ENCODE measurements at regions not wholly inside any gene's neighbourhood (a gene's known extent, or its start where the extent isn't known, plus 50 kb on each side); places are given as distances from the start of the nearest gene placed in this dataset.

DNA sequence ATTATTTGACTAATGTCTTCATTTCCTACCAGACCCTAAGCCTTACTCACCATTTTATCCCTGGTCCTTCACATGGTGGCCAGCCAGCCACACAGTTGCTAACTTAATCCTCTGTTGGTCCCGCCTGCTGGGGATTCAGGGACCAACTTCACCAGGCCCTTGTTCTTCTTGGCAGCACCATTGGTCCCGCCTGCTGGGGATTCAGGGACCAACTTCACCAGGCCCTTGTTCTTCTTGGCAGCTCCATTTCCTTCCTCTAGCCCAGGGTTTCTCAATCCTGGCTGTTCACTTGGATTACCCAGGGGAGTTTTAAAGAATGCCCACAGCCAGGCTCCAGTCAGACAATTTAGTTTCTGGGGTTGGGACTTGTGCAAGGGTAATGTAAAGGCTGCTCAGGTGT is 233.1 kb upstream of the CSF3R start:
- no peak for DNase-seq

DNA sequence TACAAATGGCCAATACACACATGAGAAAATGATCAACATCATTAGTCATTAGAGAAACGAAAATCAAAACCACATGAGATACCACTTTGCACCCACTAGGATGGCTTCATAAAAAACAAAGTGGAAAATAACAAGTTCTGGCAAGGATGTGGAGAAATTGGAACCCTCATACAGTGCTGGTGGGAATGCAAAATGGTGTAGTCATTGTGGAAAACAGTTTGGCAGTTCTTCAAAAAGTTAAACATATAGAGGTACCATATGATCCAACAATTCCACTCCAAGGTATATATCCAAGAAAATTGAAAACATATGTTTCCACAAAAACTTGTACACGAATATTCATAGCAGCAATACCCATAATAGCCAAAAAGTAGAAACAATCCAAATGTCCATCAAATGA is 231.6 kb upstream of the CSF3R start:
- no peak for DNase-seq

DNA sequence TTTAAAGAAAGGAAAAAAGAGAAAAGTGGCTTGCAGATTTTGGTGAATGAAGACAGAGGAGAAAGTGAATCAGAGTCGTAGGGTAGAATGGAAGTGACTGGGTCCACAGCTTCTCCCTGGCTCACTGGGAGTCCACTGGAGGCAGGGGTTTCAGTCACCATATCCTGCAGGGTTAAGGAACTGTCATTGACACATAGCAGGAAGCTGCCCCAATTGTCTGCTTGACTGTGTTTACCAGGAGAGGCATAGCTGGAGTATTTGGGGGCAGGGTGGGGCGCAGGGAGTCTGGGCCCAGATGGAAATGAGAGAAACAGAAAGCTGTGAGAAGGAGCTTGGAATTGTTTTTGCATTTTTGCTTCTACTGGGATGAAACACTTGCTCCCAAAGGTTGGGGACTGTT is 228.8 kb upstream of the CSF3R start:
- no peak for DNase-seq

DNA sequence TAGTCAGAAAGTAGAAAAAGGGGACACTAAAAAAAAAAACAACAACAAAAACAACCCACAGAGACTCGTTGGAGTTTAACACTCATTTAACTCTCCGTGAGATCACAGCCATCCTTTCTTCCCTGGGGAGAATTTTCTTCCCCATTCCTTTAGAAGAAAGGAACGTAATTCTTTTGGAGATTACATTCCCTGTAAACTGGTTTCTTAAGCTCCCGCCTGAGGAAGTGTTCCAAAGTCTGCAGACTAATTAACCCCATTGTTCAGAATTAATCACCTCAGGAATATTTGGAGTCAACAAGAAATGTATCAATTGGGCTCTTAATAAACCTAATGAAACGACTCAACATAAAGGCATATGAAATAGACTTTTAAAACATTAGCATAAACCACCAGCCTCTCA is 228.2 kb upstream of the CSF3R start:
- DNase-seq = no peak

DNA sequence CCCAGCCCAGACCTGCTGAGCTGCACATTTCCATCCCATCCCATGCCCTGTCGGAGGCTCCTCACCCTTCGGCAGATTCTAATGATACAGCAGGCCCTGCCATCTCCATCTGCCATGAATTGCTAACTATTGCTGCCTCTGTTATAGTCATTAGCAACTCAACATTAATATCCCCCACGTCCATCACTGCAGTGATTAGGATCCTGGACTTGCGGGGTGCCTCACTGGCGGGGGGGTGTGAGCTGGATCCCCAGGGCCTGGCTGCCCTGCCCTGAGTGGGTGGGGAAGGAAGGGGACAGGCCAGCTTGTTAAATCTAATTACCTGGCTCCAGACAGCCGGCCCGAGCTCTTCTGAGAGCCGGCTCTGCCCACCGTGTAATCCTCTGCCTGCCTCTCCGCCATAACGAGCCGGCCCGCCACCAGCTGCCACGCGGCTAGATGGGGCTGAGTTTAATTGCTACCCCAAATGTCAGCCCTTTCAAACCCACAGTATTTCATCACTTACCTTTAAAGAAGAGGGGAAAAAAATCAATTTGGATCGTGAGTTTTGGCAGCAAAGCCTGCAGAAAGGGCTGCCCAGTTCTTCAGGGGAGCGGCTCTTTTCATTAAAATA is 227.3 kb upstream of the CSF3R start:
- no peak for DNase-seq

DNA sequence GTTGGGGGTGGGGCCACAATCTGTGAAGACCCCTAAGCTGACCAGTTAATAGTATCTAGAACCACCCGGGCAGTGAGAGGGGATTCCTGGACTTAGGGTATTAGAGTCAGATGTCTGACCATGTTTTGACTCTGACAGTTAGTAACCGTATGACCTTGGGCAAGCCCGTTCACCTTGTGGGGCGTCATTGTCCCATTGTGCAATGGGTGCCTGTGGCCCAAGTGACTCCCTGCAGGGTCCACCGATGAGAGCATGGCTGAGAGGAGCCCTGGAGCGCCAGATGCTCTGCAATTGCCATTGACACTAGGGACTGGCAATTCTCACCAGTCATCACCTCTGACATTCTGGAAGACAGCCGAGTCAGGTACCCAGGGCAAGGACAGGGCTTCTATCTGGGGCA is 225.9 kb upstream of the CSF3R start:
- no peak for DNase-seq

DNA sequence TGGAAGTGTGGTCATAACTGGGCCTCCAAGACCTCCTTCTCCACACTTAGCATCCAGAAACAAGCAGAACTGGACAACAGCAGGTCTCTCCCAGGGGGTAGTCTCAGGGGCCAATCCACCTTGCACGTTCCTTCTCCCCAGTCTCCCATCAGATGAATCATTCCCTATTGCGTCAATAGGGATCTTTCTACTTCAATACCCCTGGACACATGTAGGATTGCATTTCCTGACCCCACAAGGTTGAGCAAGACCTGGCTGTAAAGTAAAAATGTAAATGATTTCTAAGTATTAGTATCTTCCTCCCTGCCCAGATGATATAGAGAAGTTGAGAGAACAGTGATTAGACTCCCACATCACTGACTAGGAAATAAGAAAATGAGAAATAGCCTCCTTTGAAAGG is 224.5 kb upstream of the CSF3R start:
- DNase-seq = no peak

DNA sequence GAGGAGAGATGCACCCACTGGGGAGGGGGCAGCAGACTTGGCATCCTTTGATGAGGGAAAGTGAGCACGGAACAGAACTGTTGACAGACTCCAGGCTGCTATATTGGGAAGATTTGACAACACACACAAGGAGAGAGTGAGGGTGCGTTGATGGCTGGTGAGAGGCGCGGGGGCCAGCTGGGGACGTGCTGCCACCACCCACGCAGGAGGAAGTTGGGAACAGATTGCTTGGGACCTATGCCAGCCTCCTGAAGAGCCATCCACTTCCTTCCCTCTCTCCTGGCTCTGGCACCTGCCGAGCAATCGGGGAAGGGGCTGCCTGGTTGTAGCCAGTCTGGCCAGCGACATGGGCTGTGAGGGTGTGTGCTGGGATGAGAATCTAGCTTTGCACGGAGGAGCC is 223.7 kb upstream of the CSF3R start:
- DNase-seq = no peak

DNA sequence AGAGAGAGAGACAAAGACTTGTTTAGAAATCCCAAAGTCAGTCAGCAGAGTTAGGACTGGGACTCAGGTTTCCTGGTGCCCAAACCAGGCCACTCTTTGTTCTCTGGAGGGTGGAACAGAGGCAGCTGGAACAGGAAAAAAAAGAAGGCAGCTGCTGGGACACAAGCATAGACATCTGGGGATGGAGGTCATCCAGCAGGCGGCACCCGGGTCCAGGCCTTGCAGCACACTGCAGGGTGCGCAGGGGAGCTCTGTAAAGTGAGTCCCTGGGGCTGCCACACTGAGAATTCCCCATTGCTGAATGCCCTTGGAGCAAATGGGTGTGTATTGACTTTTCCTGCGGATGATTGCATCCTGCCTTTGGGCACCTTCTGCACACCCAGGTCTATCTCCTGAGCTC is 222.9 kb upstream of the CSF3R start:
- DNase-seq = no peak

DNA sequence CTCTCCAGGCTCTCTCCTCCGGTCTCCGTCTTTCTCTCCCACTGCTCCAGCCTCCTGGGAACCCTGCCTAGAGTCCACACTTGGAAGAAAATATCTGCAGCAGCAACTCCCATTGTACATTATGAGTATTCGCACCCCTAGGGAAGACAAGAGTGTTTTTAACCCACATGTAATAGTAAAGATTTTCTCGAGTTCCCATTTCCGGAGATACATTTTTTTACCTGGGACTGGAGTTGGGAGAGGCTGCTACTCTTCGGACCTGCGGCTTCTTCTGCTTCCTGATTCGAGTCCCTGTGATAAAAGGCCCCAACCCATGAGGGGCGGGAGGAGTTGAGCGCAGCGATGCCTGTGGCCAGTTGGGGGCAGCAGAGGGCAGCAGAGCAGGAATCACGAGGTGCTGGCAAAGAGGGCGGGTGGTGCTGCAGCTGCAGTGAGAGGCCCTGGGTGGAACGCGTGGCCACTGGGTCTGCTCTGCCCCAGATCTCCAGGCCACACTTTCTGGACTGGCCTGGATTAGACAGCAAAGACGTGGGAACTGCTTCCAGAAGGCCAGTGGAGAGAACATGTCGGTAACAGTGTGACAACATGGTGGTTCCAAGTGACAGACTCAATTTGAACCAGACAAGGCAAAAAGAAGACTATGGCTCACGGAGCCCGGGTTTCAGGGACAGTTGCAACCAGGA is 221.0 kb upstream of the CSF3R start:
- peak; percentile 75 to 79 for DNase-seq

DNA sequence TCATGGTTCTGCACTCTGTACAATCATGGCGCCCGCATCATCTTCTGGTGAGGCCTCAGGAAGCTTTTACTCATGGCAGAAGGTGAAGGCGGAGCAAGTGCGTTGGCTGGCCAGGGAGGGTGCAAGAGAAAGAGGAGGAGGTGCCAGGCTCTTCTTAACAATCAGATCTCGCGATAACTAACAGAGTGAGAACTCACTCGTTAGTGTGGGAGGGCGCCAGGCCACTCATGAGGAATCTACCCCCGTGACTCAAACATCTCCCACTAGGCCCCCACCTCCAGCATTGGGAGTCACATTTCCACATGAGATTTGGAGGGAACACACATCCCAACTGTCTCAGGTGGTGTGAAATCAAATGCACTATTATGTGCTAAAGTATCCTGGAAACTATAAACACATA is 220.2 kb upstream of the CSF3R start:
- DNase-seq = no peak

DNA sequence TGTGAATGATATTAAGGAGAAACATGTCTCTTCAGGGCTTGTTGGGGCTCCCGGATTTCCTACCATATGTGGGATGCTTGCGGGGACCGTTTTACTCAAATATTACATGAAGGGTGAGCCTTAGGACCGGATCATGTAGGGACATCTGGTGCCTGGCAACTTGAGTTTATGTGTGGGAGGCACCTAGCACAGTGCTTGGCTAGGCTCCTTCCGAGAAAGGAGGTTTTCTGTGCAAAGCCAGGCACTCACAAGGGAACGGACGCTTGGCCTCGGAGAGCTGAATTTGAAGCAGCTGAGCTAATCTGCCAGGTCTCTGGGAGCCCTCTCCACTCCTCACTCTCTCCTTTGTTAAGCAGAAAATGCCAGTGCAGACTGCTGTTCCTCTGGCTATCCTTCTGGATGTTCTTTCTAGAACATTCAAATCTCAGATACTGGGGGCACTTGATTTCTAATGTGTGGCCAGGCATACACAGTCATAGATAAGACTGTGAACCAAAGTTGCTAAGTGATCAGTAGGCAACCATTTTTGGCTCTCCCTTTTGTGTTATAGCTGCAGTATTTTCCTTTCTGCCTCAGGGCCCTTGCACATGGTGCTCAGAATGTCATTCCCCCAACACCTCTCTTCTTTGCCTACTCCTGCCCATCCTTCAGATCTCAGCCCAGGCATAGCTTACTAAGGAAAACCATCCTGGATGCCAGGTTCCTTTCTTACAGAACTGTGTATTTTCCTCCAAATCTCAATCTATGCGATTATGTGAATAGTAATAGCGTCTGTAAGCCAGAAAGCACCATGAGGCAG is 216.6 kb upstream of the CSF3R start:
- DNase-seq = no peak

DNA sequence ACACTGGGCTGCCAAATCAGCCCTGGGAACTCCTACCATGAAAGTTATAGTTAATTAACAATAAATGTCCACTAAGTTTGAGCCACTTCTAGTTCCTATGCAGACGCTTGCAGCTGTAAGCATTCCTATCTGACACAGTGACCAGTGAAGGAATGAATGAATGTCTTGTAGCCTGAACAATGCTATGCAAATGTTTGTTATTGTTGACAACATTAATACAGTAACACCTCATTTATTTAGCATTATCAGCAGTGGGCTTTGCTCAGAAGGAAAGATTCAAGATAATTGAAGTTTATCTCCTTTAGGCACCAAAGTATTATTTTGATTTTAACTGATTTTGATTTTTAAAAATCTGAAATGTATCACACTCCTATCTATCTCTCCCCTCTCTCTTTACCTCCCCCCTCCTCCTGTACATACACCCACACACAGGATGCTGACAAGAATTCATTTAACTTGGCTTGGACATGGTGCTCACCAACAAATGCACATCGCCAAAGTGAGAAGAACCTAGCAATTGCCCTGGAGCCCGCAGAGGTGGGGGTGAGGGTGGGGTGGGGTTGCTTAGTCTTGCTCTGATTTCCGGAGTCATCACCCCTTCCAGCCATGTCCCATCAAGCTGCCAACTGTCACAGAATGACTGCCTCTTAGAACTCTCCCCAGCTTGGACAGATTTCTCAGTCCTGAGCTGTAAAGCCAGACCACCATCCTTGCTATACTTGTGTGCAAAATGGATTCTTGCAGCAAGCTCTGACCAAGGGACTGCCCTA is 215.3 kb upstream of the CSF3R start:
- no peak for DNase-seq

DNA sequence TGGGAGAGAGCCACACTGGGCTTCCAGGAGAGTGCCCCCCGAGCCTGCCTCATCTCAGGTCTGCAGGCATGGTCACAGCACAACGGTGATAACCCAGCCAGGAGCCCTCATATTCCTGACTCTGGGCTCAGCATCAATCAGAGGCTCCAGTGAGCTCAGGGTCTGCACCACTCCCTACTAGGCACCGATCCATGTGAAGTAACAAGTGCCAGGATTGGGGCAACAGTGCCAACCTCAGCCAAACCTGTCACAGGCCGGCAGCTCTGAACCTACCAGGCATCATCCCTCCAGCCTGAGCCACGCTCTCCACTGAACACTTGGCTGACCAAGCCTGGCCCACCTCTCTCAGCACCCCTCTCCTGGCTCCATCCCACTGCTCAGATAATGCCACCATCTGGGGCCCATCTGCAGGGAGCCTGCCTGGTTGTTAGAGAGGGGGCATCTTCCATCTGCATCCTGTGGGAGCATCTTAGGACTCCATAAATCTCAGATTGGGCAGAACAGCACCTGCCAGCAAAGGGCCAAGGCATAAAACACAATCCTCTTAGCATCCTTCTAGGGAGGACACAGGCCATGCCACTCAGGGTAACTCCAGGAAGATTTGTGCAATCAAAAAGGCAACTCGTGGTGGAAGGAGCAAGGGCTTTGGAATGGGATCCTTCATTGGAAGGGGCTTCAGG is 213.7 kb upstream of the CSF3R start:
- DNase-seq = no peak

DNA sequence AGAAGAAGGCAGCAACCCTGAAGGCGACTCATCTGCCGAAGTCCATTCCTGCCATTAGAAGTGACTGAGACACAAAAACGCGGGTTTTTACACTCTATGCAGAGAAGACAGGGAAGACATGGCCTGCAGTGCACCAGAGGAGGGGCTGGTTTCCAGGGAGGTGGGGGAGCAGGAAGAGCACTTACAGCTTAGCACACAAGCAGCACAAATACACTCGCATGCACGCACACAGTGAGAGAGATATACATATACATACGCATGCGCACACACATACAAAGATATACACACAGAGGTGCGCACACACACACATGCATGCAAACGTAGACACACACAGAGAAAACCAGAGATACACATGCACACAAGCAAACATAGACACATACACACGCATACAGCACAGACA is 210.9 kb upstream of the CSF3R start:
- no peak for DNase-seq

DNA sequence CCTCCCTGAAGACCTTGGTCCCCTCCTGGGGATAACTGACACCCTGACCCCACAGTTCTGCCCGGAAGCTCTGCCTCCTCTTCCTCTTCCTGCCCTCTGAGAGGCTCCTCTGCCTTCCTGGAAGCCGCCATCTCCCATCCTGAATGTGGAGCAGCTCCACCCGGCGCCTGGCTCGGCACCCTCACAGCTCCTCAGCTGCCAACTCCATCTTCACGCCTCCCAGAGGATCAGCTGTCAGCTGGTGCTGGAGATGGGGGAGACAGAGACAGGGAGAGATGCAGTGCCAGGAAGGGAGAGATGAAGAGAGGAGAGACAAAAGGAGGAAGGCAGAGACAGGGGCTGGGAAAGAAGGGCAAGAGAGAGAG is 210.4 kb upstream of the CSF3R start:
- no peak for DNase-seq

DNA sequence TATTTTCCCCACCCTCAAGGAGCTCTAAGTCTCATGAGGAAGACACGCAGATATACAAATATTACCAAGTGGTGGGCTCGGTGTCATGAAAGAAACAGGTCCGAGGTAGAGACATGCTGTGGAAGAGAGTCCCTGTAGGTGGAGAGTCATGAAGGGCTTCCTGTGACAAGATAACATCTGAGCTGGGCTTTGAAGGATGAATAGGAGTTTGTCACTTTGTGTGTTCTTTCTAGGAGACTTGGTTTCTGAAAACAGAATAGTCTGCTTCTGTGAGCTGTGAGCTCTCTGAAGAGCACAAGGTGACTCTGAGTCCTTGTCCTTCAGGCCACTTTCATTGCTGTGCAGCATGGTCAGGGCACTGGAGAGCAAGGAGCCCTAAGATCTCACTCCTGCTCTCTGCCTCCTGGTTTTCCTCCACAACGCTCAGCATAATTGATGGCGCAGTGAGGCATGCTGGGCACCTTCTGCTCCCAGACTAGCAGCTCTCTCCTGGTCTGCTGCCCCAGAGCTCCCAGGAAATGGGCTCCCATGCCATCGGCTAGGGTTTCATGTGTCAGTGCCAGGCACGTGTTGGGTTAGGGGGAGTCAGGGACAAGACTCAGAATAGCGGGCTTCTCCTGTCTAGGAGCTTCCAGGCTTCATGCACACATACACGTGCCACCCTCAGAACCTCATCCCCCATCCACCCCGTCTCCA is 209.9 kb upstream of the CSF3R start:
- no peak for DNase-seq

DNA sequence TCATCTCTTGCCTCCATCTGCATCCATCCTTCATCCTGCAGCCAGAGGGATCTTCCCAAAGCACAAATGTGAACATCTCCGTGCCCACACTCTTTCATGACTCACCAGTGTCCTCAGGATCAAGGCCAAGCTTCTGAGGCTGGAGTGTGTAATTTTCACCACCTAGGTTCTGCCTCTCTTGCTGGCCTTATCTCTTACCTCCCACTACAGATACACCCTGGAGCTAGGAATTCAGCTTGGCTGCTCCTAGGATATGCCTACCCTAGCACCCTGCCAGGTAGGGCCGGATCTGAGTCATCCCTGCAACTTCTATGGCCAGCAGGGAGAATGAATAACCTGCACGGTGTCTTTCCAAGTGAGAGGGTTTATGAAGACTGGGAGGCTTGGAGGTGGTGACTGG is 208.7 kb upstream of the CSF3R start:
- DNase-seq = no peak

DNA sequence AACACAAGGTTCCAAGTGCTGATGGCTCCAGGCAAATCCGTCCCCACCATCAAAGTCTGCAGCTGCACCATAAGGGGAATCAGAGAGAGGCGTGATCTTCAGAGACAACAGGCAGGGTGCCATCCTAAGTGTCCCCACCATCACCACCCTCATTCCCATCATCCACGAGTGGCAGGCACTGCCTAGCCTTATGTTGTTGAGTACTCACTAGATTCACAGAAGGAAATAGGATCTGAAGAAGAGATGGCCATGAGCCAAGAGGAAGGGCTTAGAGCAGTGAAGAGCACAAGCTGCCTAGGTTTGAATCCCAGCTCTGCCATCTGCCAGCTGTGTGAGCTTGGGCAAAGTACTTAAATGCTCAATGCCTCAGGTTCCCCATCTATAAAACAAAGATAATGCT is 207.3 kb upstream of the CSF3R start:
- DNase-seq = no peak

DNA sequence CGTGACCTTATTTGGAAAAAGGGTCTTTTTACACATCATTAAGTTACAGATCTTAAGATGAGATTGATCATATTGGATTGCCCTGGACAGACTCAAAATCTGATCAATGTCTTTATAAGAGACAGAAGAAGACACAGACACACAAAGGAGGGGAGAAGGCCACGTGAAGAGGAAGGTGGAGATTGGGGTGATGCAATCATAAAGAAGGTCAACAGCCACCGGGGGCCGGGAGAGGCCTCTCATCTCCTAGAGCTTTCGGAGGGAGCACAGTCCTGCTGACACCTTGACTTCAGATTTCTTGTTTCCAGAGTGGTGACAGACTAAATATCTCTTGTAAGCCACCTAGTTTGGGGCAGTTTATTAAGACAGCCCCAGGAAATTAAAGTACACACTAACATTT is 204.6 kb upstream of the CSF3R start:
- DNase-seq = no peak

DNA sequence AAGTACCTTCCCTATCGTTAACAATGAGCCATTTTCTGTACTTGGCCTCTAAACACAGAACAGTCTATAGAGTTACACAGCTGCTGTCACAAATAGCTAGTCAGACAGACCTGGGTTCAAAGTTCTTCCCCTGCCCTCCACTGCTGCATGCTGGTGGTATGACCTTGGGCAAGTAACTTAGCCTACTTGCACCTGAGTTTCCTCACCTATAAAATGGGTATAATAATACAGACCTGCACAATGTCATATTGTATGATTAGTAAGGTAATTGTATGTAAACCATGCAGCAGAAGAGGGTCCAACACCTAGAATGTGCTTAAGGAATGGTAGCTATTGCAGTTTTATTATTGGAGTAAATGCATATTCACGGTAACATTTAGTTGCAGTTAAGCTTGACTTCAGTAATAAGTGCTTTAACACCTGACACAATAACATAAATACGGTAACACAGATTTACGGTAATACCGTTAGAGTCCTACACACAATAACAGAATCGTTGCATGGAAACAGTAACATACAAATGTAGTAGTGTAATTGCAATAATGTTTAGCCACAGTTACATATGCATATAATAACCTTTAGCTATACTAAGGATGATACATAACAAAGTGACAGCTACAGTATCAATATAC is 193.3 kb upstream of the CSF3R start:
- DNase-seq = no peak

DNA sequence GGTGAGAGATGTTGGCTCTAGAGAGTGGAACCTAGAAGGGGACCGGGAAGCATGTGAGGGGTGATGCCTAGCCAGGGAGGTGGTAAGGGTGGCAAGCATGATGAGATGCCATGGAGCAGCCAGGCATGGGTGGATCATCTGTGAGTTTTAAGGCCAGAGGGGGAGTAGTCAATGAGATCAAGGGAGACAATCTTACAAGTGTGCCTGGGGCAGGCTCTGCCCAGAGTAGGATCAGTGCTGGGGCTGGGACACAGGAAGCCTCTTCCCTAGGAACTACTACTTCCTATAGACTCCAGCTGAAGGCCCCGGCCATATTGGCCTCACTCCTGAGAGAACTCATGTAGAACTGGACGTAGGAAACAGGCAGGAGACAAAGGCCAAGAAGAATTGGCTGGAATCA is 192.4 kb upstream of the CSF3R start:
- DNase-seq = no peak

Measured in activated CD4-positive, alpha-beta T cell treated with anti-CD3 and anti-CD28 coated beads, Interleukin-2, amount 50 U/mL, for 48 hours (primary cell).